GM19438 (cell line): ENCODE measurements at regions not wholly inside any gene's neighbourhood (a gene's known extent, or its start where the extent isn't known, plus 50 kb on each side); places are given as distances from the start of the nearest gene placed in this dataset.

Experiments used
- ATAC-seq: cut with Tn5 transposase; IDR thresholded peaks from one replicate; pipeline ENCODE4 v1.9.1; 2021; ENCODE audit warnings: low read depth; ENCODE audit not compliant: unreplicated experiment

- ATAC-seq: no peak
Measured at GRCh38 chr14:46788994-46789393, 137.4 kb upstream of the RPL10L start.

- no peak for ATAC-seq
Measured at GRCh38 chr14:46782281-46782680, 130.7 kb upstream of the RPL10L start.

GRCh38 chr14:46769292-46769691, 117.7 kb upstream of the RPL10L start:
- ATAC-seq: peak; percentile 98

- ATAC-seq: no peak
Measured at GRCh38 chr14:46747001-46747652, 95.5 kb upstream of the RPL10L start.

GRCh38 chr14:46734286-46734685, 82.7 kb upstream of the RPL10L start:
- ATAC-seq: no peak

- no peak for ATAC-seq
Measured at GRCh38 chr14:46717211-46717610, 65.6 kb upstream of the RPL10L start.
